ENCODE measurements at regions not wholly inside any gene's neighbourhood (a gene's known extent, or its start where the extent isn't known, plus 50 kb on each side); places are given as distances from the start of the nearest gene placed in this dataset.
"Not testable (repeated sequence)": the region's sequence is repeated elsewhere in the genome, so short reads cannot be mapped to it uniquely, and the experiment has no call there.

GRCh38 chr12:9543341-9543740, 64.4 kb downstream of the KLRB1 start:
- not testable (repeated sequence) for DNase-seq (ENCODE audit: low spot score)

- not testable (repeated sequence) for DNase-seq (ENCODE audit: low spot score)
Observed at GRCh38 chr12:9542827-9543226, 64.9 kb downstream of the KLRB1 start.

GRCh38 chr12:9515925-9516324, 91.8 kb downstream of the KLRB1 start:
- DNase-seq (ENCODE audit: low spot score): not testable (repeated sequence)

GRCh38 chr12:9512695-9513094, 95.0 kb downstream of the KLRB1 start:
- DNase-seq (ENCODE audit: low spot score): not testable (repeated sequence)

- DNase-seq (ENCODE audit: low spot score): not testable (repeated sequence)
Observed at GRCh38 chr12:9510392-9511011, 97.2 kb downstream of the KLRB1 start.

- DNase-seq (ENCODE audit: low spot score): no peak
Observed at GRCh38 chr12:9509464-9510161, 98.1 kb downstream of the KLRB1 start.

GRCh38 chr12:9506746-9507145, 101.0 kb downstream of the KLRB1 start:
- no peak for DNase-seq (ENCODE audit: low spot score)

- not testable (repeated sequence) for DNase-seq (ENCODE audit: low spot score)
Observed at GRCh38 chr12:9503384-9503783, 104.3 kb downstream of the KLRB1 start.

- not testable (repeated sequence) for DNase-seq (ENCODE audit: low spot score)
Observed at GRCh38 chr12:9502845-9503244, 104.9 kb downstream of the KLRB1 start.

- DNase-seq (ENCODE audit: low spot score): not testable (repeated sequence)
Observed at GRCh38 chr12:9493325-9493724, 114.4 kb downstream of the KLRB1 start.

- not testable (repeated sequence) for DNase-seq (ENCODE audit: low spot score)
Observed at GRCh38 chr12:9481289-9481688, 126.4 kb downstream of the KLRB1 start.

- DNase-seq (ENCODE audit: low spot score): not testable (repeated sequence)
Observed at GRCh38 chr12:9474197-9474596, 133.5 kb downstream of the KLRB1 start.

- not testable (repeated sequence) for DNase-seq (ENCODE audit: low spot score)
Observed at GRCh38 chr12:9473638-9474037, 134.1 kb downstream of the KLRB1 start.

GRCh38 chr12:9471501-9471900, 136.2 kb downstream of the KLRB1 start:
- DNase-seq (ENCODE audit: low spot score): not testable (repeated sequence)

GRCh38 chr12:9470367-9470766, 137.3 kb downstream of the KLRB1 start:
- DNase-seq (ENCODE audit: low spot score): not testable (repeated sequence)

GRCh38 chr12:9469956-9470355, 137.8 kb downstream of the KLRB1 start:
- not testable (repeated sequence) for DNase-seq (ENCODE audit: low spot score)

- not testable (repeated sequence) for DNase-seq (ENCODE audit: low spot score)
Observed at GRCh38 chr12:9469463-9469862, 138.3 kb downstream of the KLRB1 start.

GRCh38 chr12:9468998-9469397, 138.7 kb downstream of the KLRB1 start:
- DNase-seq (ENCODE audit: low spot score): peak; percentile 60

- not testable (repeated sequence) for DNase-seq (ENCODE audit: low spot score)
Observed at GRCh38 chr12:9468144-9468543, 139.6 kb downstream of the KLRB1 start.

GRCh38 chr12:9464408-9464807, 143.3 kb downstream of the KLRB1 start:
- no peak for DNase-seq (ENCODE audit: low spot score)

- not testable (repeated sequence) for DNase-seq (ENCODE audit: low spot score)
Observed at GRCh38 chr12:9455516-9455915, 152.2 kb downstream of the KLRB1 start.

GRCh38 chr12:9454021-9454420, 153.7 kb downstream of the KLRB1 start:
- not testable (repeated sequence) for DNase-seq (ENCODE audit: low spot score)

GRCh38 chr12:9450127-9450567, 157.6 kb downstream of the KLRB1 start:
- not testable (repeated sequence) for DNase-seq (ENCODE audit: low spot score)

Measured in iPS-NIHi11 (cell line).